Colonic mucosa (tissue), 4 donors: ENCODE measurements at regions not wholly inside any gene's neighbourhood (a gene's known extent, or its start where the extent isn't known, plus 50 kb on each side); places are given as distances from the start of the nearest gene placed in this dataset.

Experiments
- DNase-seq: peaks from one replicate; pipeline ENCODE4 v3.0.0-alpha.2; 2020
- H3K27ac ChIP-seq: fragments of 200-600 bp; one replicate; pipeline ENCODE4 v1.8.0; 2021
- H3K27me3 ChIP-seq: fragments of 200-600 bp; one replicate; pipeline ENCODE4 v1.8.0; 2021
- H3K36me3 ChIP-seq: fragments of 200-600 bp; one replicate; pipeline ENCODE4 v1.8.0; 2021
- H3K4me1 ChIP-seq: fragments of 200-600 bp; one replicate; pipeline ENCODE4 v1.8.0; 2021; ENCODE audit warnings: mild to moderate bottlenecking
- H3K4me3 ChIP-seq: fragments of 200-600 bp; one replicate; pipeline ENCODE4 v1.8.0; 2021
- H3K9ac ChIP-seq, 2 donors: one replicate each; pipeline ENCODE4 v1.7.0; 2013; ENCODE audit warnings: control low read depth in 2 of 2, low read depth in 2 of 2, low read length in 2 of 2
- H3K9me3 ChIP-seq: fragments of 200-600 bp; one replicate; pipeline ENCODE4 v1.8.0; 2021
- CTCF ChIP-seq: fragments of 200-600 bp; IDR thresholded peaks from one replicate; pipeline ENCODE4 v1.8.0; 2022; ENCODE audit warnings: antibody characterized with exemption, mild to moderate bottlenecking
- intact Hi-C: fragments of 100-400 bp; cut with DNase I; formaldehyde crosslinking; loops from one replicate; pipeline ENCODE4 v1.14.1; 2022
- donor health status: healthy.
- donor health status: DM: no; HTN: no; CAD: no.
- donor health status: DM: no; HTN: no; CAD: no.

GRCh38 chr2:20513946-20514345, 67.1 kb downstream of the RHOB start:
- intact Hi-C loops: no loop called here
- Histone ChIP-seq H3K9me3 (no peaks in the 10 kb centered on the region), H3K9ac (no peak overlapping the region), H3K27ac (no peak overlapping the region), H3K4me3 (no peak overlapping the region), H3K36me3 (no peaks in the 10 kb centered on the region), H3K4me1 (no peaks in the 10 kb centered on the region), H3K27me3 (no peaks in the 10 kb centered on the region)
- no peak for DNase-seq
- no peak for TF ChIP-seq CTCF

- Histone ChIP-seq H3K9ac (no peak overlapping the region), H3K4me3 (no peak overlapping the region), H3K9me3 (no peaks in the 10 kb centered on the region), H3K27me3 (no peaks in the 10 kb centered on the region), H3K27ac (no peak overlapping the region), H3K36me3 (no peaks in the 10 kb centered on the region), H3K4me1 (no peaks in the 10 kb centered on the region)
- TF ChIP-seq CTCF: no peak
- no peak for DNase-seq
- intact Hi-C loops: no loop called here
Measured at GRCh38 chr2:20514596-20515269, 67.9 kb downstream of the RHOB start.

- no peak for TF ChIP-seq CTCF
- DNase-seq: no peak
- H3K4me1 ChIP-seq: no peaks in the 10 kb centered on the region
Measured at GRCh38 chr2:20515290-20516220, 68.7 kb downstream of the RHOB start.

GRCh38 chr2:20516291-20516645, 69.4 kb downstream of the RHOB start:
- Histone ChIP-seq H3K4me3 (no peak overlapping the region), H3K9me3 (no peaks in the 10 kb centered on the region), H3K9ac (no peak overlapping the region), H3K36me3 (no peaks in the 10 kb centered on the region), H3K4me1 (no peaks in the 10 kb centered on the region), H3K27me3 (no peaks in the 10 kb centered on the region), H3K27ac (no peak overlapping the region)
- DNase-seq: no peak
- no peak for TF ChIP-seq CTCF
- intact Hi-C loops: no loop called here

More at GRCh38 chr2:20515290-20516220, 68.7 kb downstream of the RHOB start:
- no peaks in the 10 kb centered on the region for H3K9me3 ChIP-seq
- H3K4me3 ChIP-seq: no peak overlapping the region
- H3K36me3 ChIP-seq: no peaks in the 10 kb centered on the region
- intact Hi-C loops: no loop called here
- H3K27me3 ChIP-seq: no peaks in the 10 kb centered on the region
- H3K27ac ChIP-seq: no peak overlapping the region
- H3K9ac ChIP-seq: no peak overlapping the region

GRCh38 chr2:20516646-20517341, 69.9 kb downstream of the RHOB start:
- Histone ChIP-seq H3K27me3 (no peaks in the 10 kb centered on the region), H3K9me3 (no peaks in the 10 kb centered on the region), H3K27ac (no peak overlapping the region), H3K4me3 (no peak overlapping the region), H3K4me1 (no peaks in the 10 kb centered on the region), H3K9ac (peak overlapping the region in 1 of 2 donors; percentile 12), H3K36me3 (no peaks in the 10 kb centered on the region)
- intact Hi-C loops: no loop called here
- no peak for TF ChIP-seq CTCF
- DNase-seq: no peak
